Endodermal cell (in vitro differentiated cells): ENCODE measurements at regions not wholly inside any gene's neighbourhood (a gene's known extent, or its start where the extent isn't known, plus 50 kb on each side); places are given as distances from the start of the nearest gene placed in this dataset.

Experiments used
- DNase-seq: peaks from one replicate; pipeline ENCODE4 v3.0.0-alpha.2; 2017
- H3K27ac ChIP-seq: 2 replicates; pipeline ENCODE4 v1.5.1; 2013; ENCODE audit warnings: mild to moderate bottlenecking, low read depth, low read length, moderate library complexity
- H3K27me3 ChIP-seq: 2 replicates; pipeline ENCODE4 v1.6.1; 2013; ENCODE audit warnings: mild to moderate bottlenecking, low read length, moderate library complexity; ENCODE audit not compliant: insufficient read depth, control insufficient read depth, poor library complexity, severe bottlenecking
- H3K36me3 ChIP-seq: 2 replicates; pipeline ENCODE4 v1.7.0; 2013; ENCODE audit warnings: mild to moderate bottlenecking, low read length, moderate library complexity; ENCODE audit not compliant: control insufficient read depth, insufficient read depth
- H3K4me1 ChIP-seq: one replicate; pipeline ENCODE4 v1.7.0; 2013; ENCODE audit warnings: low read length; ENCODE audit not compliant: control insufficient read depth, insufficient read depth
- H3K4me3 ChIP-seq: 2 replicates; pipeline ENCODE4 v1.5.1; 2013; ENCODE audit warnings: mild to moderate bottlenecking, low read length, moderate library complexity
- H3K9ac ChIP-seq: 2 replicates; pipeline ENCODE4 v1.6.1; 2013; ENCODE audit warnings: mild to moderate bottlenecking, low read length, moderate library complexity; ENCODE audit not compliant: poor library complexity, severe bottlenecking; ENCODE audit errors: extremely low read depth
- H3K9me3 ChIP-seq: 2 replicates; pipeline ENCODE4 v1.6.1; 2013; ENCODE audit warnings: mild to moderate bottlenecking, low read length, moderate library complexity; ENCODE audit not compliant: control insufficient read depth
- H3K27ac Mint-ChIP-seq: 2 replicates; pipeline ENCODE4 v1.8.0; 2020; ENCODE audit warnings: mixed read lengths
- H3K27me3 Mint-ChIP-seq: 2 replicates; pipeline ENCODE4 v1.8.0; 2021; ENCODE audit warnings: mild to moderate bottlenecking, mixed read lengths; ENCODE audit not compliant: insufficient read depth
- H3K36me3 Mint-ChIP-seq: 2 replicates; pipeline ENCODE4 v1.8.0; 2020; ENCODE audit warnings: low read depth, mixed read lengths
- H3K4me1 Mint-ChIP-seq: 2 replicates; pipeline ENCODE4 v1.8.0; 2020; ENCODE audit warnings: mixed read lengths
- H3K4me3 Mint-ChIP-seq: 2 replicates; pipeline ENCODE4 v1.8.0; 2020; ENCODE audit warnings: mild to moderate bottlenecking, moderate library complexity, mixed read lengths
- H3K9me3 Mint-ChIP-seq: 2 replicates; pipeline ENCODE4 v1.8.0; 2020; ENCODE audit warnings: mild to moderate bottlenecking, mixed read lengths
- WGBS, 2 experiments: methylation state at CpG; one replicate each; pipeline versions ENCODE4 v1.1.5 to v1.1.7; 2013; ENCODE audit warnings: missing lambda C conversion rate in 2 of 2, mixed read lengths in 1 of 2; ENCODE audit not compliant: insufficient coverage in 1 of 2, insufficient read length in 1 of 2; 5-methylcytosine and 5-hydroxymethylcytosine counted together
- TF ChIP-seq, protein P1 (sequence below): fragments of 200-600 bp; sonication (generic); conservative IDR thresholded peaks from 2 replicates; pipeline ENCODE4 v1.5.0; 2021; ENCODE audit warnings: antibody characterized with exemption, mild to moderate bottlenecking

DNA sequence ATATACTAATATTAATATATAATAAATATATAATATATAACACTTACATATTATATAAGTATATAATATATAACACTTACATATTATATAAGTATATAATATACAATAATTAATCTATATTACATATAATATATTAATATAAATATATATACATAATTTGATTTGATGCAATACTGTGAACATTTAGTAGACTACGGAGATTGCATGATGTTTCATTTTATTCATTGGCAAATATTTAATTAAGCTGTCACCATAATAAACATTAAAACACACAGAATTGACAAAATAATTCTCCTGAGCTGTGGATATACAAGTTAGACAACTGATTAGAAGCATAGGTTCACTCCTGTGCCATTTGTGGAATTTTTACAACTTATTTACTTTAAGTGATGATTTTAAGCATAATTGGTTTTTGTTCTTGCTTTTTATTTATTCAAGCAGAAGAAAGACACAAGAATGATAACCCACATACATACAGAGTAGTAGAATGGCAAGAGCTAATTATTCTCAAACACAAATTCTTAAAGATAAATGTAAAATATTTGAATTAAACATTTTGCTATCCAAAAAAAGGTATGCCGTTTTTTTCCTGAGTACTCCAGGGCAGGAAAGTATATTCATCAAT, 65.8 kb upstream of the TOP3B start:
- Mint-ChIP-seq H3K4me3 (no peak overlapping the region), H3K27me3 (peaks cover 79% of the 10 kb centered on the region), H3K9me3 (peaks cover 7% of the 10 kb centered on the region), H3K27ac (no peak overlapping the region), H3K4me1 (no peaks in the 10 kb centered on the region), H3K36me3 (no peaks in the 10 kb centered on the region)
- 60% methylated on average over 1 of the region's 2 CpGs; no CpG with 5 or more reads in 1 of the 2 experiments for WGBS, 2 experiments
- Histone ChIP-seq H3K27ac (no peak overlapping the region), H3K9ac (no peak overlapping the region), H3K4me1 (no peaks in the 10 kb centered on the region), H3K9me3 (no peaks in the 10 kb centered on the region), H3K36me3 (no peaks in the 10 kb centered on the region), H3K27me3 (peaks cover 42% of the 10 kb centered on the region), H3K4me3 (no peak overlapping the region)
- TF ChIP-seq, protein P1, sequence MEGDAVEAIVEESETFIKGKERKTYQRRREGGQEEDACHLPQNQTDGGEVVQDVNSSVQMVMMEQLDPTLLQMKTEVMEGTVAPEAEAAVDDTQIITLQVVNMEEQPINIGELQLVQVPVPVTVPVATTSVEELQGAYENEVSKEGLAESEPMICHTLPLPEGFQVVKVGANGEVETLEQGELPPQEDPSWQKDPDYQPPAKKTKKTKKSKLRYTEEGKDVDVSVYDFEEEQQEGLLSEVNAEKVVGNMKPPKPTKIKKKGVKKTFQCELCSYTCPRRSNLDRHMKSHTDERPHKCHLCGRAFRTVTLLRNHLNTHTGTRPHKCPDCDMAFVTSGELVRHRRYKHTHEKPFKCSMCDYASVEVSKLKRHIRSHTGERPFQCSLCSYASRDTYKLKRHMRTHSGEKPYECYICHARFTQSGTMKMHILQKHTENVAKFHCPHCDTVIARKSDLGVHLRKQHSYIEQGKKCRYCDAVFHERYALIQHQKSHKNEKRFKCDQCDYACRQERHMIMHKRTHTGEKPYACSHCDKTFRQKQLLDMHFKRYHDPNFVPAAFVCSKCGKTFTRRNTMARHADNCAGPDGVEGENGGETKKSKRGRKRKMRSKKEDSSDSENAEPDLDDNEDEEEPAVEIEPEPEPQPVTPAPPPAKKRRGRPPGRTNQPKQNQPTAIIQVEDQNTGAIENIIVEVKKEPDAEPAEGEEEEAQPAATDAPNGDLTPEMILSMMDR, result no peak
- DNase-seq, result no peak

DNA sequence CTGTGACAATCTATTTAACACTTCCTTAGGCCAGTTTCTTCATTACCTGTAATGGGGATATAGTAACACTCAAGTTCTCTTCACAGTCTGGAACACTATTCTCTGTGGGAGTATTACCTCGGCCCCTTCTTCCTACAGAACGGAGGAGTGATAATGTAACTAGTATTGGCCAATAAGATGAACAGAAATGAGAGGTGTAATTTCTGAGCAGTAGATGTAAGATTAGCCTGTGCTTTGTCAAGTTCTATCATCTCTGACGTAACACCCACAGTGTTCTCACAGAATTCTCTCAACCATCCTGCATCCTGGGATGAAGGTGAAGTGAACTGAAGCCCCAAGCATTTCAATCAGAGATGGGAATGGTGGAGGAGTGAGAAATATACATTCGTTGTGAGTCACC, 65.2 kb upstream of the TOP3B start:
- Mint-ChIP-seq H3K4me1 (no peaks in the 10 kb centered on the region), H3K36me3 (no peaks in the 10 kb centered on the region), H3K27me3 (peaks cover 79% of the 10 kb centered on the region), H3K4me3 (no peak overlapping the region), H3K9me3 (peaks cover 6% of the 10 kb centered on the region), H3K27ac (no peak overlapping the region)
- no peak for DNase-seq
- H3K27ac ChIP-seq, result no peak overlapping the region
- H3K4me3 ChIP-seq, result no peak overlapping the region
- H3K36me3 ChIP-seq, result no peaks in the 10 kb centered on the region
- 90% methylated on average over 4 of the region's 4 CpGs; no CpG with 5 or more reads in 1 of the 2 experiments for WGBS, 2 experiments
- H3K9ac ChIP-seq, result no peak overlapping the region
- no peaks in the 10 kb centered on the region for H3K4me1 ChIP-seq
- no peaks in the 10 kb centered on the region for H3K9me3 ChIP-seq
- peaks cover 48% of the 10 kb centered on the region for H3K27me3 ChIP-seq
- TF ChIP-seq, protein P1, result no peak

DNA sequence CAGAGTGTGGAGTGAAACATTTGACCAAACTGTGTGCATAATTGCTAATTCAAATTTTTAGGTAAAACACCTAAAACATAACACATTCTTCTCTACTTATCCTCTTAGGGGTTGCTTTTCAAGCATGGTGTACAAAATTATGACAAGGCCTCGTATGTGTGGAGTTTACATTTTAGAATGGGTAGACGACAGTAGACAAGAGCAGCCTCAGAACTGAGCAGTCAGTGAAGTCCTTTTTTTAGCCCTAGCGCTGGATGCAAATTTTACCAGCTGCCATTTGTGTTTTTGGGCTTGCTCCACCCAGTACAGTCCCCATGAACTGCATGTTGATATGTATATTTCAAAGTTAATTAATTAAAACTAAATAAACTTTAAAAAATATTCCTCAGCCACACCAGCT, 64.7 kb upstream of the TOP3B start:
- Mint-ChIP-seq H3K27ac (no peak overlapping the region), H3K27me3 (peaks cover 77% of the 10 kb centered on the region), H3K9me3 (peaks cover 1% of the 10 kb centered on the region), H3K4me1 (no peaks in the 10 kb centered on the region), H3K4me3 (no peak overlapping the region), H3K36me3 (no peaks in the 10 kb centered on the region)
- no peak overlapping the region for H3K4me3 ChIP-seq
- no peaks in the 10 kb centered on the region for H3K9me3 ChIP-seq
- 88 to 93% methylated on average over 2 to 3 of the region's 3 CpGs for WGBS, 2 experiments
- no peaks in the 10 kb centered on the region for H3K36me3 ChIP-seq
- TF ChIP-seq, protein P1, result no peak
- H3K27ac ChIP-seq, result no peak overlapping the region
- H3K4me1 ChIP-seq, result no peaks in the 10 kb centered on the region
- peaks cover 51% of the 10 kb centered on the region for H3K27me3 ChIP-seq
- DNase-seq, result no peak
- H3K9ac ChIP-seq, result no peak overlapping the region
